ENCODE measurements at regions not wholly inside any gene's neighbourhood (a gene's known extent, or its start where the extent isn't known, plus 50 kb on each side); places are given as distances from the start of the nearest gene placed in this dataset.

DNA sequence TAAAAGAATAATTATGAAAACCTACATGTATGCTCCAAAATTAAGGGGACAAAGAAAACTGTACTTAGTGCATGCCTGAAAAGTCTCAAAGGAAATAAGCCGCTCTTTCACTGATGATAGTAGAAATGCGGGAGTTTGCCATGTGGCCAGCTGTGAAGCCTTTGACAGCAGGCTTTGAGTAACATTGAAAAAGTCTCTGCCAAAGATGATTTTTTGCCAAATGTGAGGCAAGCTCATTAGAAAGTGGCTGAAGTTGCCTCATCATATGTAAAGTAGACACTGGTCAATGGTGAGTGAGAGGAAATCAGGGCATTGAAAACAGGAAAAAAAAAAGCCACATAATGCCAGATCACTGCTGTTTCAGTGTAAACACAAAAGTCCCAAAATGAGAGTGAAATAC lies 2360.1 kb downstream of the PCDH7 start:
- H3K27ac Mint-ChIP-seq: no peak overlapping the region
- Histone ChIP-seq H3K4me1 (ENCODE audit: control insufficient read depth in 1 of 2, extremely low read depth in 1 of 2, insufficient read depth in 2 of 2, low read length in 2 of 2) (no peaks in the 10 kb centered on the region), H3K36me3 (ENCODE audit: control insufficient read depth in 2 of 2, extremely low read depth in 1 of 2, insufficient read depth in 1 of 2, low read length in 1 of 2) (no peaks in the 10 kb centered on the region), H3K9me3 (no peaks in the 10 kb centered on the region), H3K27ac (ENCODE audit: low read length) (no peak overlapping the region), H3K27me3 (replicated peaks in 1 of 2; ENCODE audit: control insufficient read depth in 2 of 2, extremely low read depth in 1 of 2, insufficient read depth in 2 of 2, low read length in 1 of 2) (no peaks in the 10 kb centered on the region), H3K4me3 (ENCODE audit: control insufficient read depth in 1 of 2, extremely low read depth in 1 of 2, low read length in 1 of 2) (no peak overlapping the region)
- ATAC-seq (replicated peaks in 1 of 4): no peak
- POLR2A ChIA-PET: no interaction called here
- WGBS (ENCODE audit: insufficient coverage): 95% methylated on average over 2 of the region's 2 CpGs
- DNase-seq: no peak
- peaks cover 11 to 18% (median 14%) of the 10 kb centered on the region in 3 donors for H3K9me3 Mint-ChIP-seq
- CTCF ChIA-PET: no interaction called here
- no peaks in the 10 kb centered on the region for H3K36me3 Mint-ChIP-seq
- no peaks in the 10 kb centered on the region for H3K27me3 Mint-ChIP-seq
- no peak overlapping the region for H3K4me3 Mint-ChIP-seq
- H3K4me1 Mint-ChIP-seq: no peaks in the 10 kb centered on the region

DNA sequence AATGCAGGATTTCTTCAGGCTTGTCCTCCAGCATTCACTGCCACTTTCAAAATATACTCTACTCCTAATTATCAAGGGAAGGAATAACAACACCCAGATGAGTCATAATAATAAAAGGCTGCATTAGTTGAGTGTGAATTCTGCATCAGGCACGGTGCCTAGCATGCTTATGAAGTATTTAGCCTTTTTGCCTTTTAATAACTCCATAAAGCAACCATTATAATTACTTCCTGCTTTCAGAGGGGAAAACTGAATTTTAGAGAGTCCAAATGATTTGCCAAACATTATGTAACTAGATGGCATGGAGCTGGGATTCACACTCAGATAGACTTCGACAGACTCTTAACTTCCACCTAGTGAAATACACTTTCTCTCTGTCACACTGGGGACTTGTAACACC lies 2365.5 kb downstream of the PCDH7 start:
- Histone ChIP-seq H3K36me3 (ENCODE audit: control insufficient read depth in 2 of 2, extremely low read depth in 1 of 2, insufficient read depth in 1 of 2, low read length in 1 of 2) (no peaks in the 10 kb centered on the region), H3K9me3 (no peaks in the 10 kb centered on the region), H3K4me1 (ENCODE audit: control insufficient read depth in 1 of 2, extremely low read depth in 1 of 2, insufficient read depth in 2 of 2, low read length in 2 of 2) (no peaks in the 10 kb centered on the region), H3K4me3 (ENCODE audit: control insufficient read depth in 1 of 2, extremely low read depth in 1 of 2, low read length in 1 of 2) (no peak overlapping the region), H3K27me3 (replicated peaks in 1 of 2; ENCODE audit: control insufficient read depth in 2 of 2, extremely low read depth in 1 of 2, insufficient read depth in 2 of 2, low read length in 1 of 2) (no peaks in the 10 kb centered on the region), H3K27ac (ENCODE audit: low read length) (no peak overlapping the region)
- ChIA-PET CTCF (no interaction called here), POLR2A (no interaction called here)
- Mint-ChIP-seq H3K4me3 (no peak overlapping the region), H3K4me1 (no peaks in the 10 kb centered on the region), H3K27me3 (no peaks in the 10 kb centered on the region), H3K36me3 (no peaks in the 10 kb centered on the region), H3K27ac (no peak overlapping the region), H3K9me3 (peaks cover 20 to 21% (median 20%) of the 10 kb centered on the region in 3 donors)
- 80% methylated on average over 1 of the region's 2 CpGs for WGBS (ENCODE audit: insufficient coverage)
- no peak for DNase-seq
- no peak for ATAC-seq (replicated peaks in 1 of 4)

DNA sequence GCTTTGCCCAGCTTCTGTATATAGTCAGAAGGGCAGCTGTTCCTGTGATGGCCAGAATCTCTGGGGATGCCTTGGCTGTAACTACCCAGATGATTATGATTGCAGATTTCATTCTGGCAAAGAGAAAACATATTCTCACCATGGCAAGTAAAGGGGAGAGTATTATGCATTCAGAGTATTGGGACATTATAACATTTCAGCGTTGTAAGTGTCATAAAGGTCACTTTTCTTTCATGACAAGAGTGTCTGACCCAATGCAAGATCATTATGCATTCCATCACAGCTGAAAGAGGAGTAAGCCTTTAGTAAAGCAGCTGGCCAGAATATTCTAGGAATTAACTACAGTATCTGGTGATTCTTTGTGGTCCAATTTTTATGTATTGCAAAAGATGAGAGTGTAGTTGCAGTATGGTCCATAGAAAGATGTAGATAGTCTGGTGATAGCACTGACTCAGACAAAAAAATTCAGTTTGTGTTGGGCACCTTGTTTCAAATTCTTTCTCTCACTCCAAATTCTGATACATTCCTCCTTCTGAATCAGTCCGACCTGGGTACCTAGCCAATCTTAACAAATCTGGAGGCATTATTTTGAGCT lies 2366.3 kb downstream of the PCDH7 start:
- WGBS (ENCODE audit: insufficient coverage): 83% methylated on average over 1 of the region's 2 CpGs
- Mint-ChIP-seq H3K9me3 (peaks cover 15 to 21% (median 18%) of the 10 kb centered on the region in 3 donors), H3K36me3 (no peaks in the 10 kb centered on the region), H3K27me3 (no peaks in the 10 kb centered on the region), H3K27ac (no peak overlapping the region), H3K4me1 (no peaks in the 10 kb centered on the region), H3K4me3 (no peak overlapping the region)
- ATAC-seq (replicated peaks in 1 of 4): no peak
- ChIA-PET CTCF (no interaction called here), POLR2A (no interaction called here)
- no peak for DNase-seq
- Histone ChIP-seq H3K4me1 (ENCODE audit: control insufficient read depth in 1 of 2, extremely low read depth in 1 of 2, insufficient read depth in 2 of 2, low read length in 2 of 2) (no peaks in the 10 kb centered on the region), H3K27ac (ENCODE audit: low read length) (no peak overlapping the region), H3K4me3 (ENCODE audit: control insufficient read depth in 1 of 2, extremely low read depth in 1 of 2, low read length in 1 of 2) (no peak overlapping the region), H3K36me3 (ENCODE audit: control insufficient read depth in 2 of 2, extremely low read depth in 1 of 2, insufficient read depth in 1 of 2, low read length in 1 of 2) (no peaks in the 10 kb centered on the region), H3K9me3 (no peaks in the 10 kb centered on the region), H3K27me3 (replicated peaks in 1 of 2; ENCODE audit: control insufficient read depth in 2 of 2, extremely low read depth in 1 of 2, insufficient read depth in 2 of 2, low read length in 1 of 2) (no peaks in the 10 kb centered on the region)

DNA sequence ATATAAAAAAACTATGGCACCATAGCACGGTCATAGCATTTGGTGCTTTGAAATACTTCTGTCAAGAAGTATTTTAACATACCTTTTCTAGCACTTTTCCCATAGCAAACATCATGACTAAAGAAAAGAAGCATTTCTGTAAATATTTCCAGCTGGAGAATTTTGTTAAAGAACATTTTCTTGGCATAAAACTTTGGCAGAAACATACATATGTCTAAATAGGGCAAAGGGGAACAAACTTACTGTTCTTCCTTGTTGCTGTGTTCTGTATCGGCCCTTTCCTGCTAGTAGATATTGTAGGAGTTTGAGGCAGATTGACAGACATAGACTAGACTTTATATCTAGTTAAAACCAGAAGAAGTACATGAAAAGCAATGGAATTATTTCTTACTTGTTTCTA lies 2368.5 kb downstream of the PCDH7 start:
- Histone ChIP-seq H3K9me3 (no peaks in the 10 kb centered on the region), H3K36me3 (ENCODE audit: control insufficient read depth in 2 of 2, extremely low read depth in 1 of 2, insufficient read depth in 1 of 2, low read length in 1 of 2) (no peaks in the 10 kb centered on the region), H3K27me3 (replicated peaks in 1 of 2; ENCODE audit: control insufficient read depth in 2 of 2, extremely low read depth in 1 of 2, insufficient read depth in 2 of 2, low read length in 1 of 2) (no peaks in the 10 kb centered on the region), H3K27ac (ENCODE audit: low read length) (no peak overlapping the region), H3K4me3 (ENCODE audit: control insufficient read depth in 1 of 2, extremely low read depth in 1 of 2, low read length in 1 of 2) (no peak overlapping the region), H3K4me1 (ENCODE audit: control insufficient read depth in 1 of 2, extremely low read depth in 1 of 2, insufficient read depth in 2 of 2, low read length in 2 of 2) (no peaks in the 10 kb centered on the region)
- CTCF ChIA-PET: no interaction called here
- H3K27ac Mint-ChIP-seq: no peak overlapping the region
- WGBS (ENCODE audit: insufficient coverage): no CpG with 5 or more reads among the region's 2 CpGs
- no peaks in the 10 kb centered on the region for H3K4me1 Mint-ChIP-seq
- POLR2A ChIA-PET: no interaction called here
- no peaks in the 10 kb centered on the region for H3K36me3 Mint-ChIP-seq
- peaks cover 7 to 22% (median 18%) of the 10 kb centered on the region in 3 donors for H3K9me3 Mint-ChIP-seq
- no peak overlapping the region for H3K4me3 Mint-ChIP-seq
- ATAC-seq (replicated peaks in 1 of 4) (no peak), DNase-seq (no peak)
- H3K27me3 Mint-ChIP-seq: no peaks in the 10 kb centered on the region

DNA sequence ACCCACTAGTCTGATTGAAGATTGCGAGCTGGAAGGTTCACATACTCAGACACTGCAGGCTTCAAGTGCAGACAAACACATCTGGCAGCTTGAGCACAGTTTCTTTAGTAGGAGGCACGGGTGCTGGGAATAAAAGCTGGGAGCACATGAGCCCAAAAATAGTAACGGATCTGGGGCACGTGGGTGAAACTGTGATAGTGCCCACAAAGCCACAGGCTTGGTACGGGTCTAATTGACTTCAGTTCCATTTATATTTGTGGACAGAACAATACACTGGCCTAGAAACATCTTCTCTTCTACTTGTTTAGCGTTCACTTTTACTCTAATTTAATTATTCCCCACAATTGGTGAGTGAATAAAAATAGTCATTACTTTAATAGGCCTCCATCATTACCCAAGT lies 2370.7 kb downstream of the PCDH7 start:
- no peaks in the 10 kb centered on the region for H3K27me3 ChIP-seq (replicated peaks in 1 of 2; ENCODE audit: control insufficient read depth in 2 of 2, extremely low read depth in 1 of 2, insufficient read depth in 2 of 2, low read length in 1 of 2)
- Mint-ChIP-seq H3K27me3 (no peaks in the 10 kb centered on the region), H3K4me3 (no peak overlapping the region), H3K9me3 (peaks cover 7 to 25% (median 16%) of the 10 kb centered on the region in 3 donors), H3K27ac (no peak overlapping the region), H3K36me3 (no peaks in the 10 kb centered on the region), H3K4me1 (no peaks in the 10 kb centered on the region)
- no peak overlapping the region for H3K4me3 ChIP-seq (ENCODE audit: control insufficient read depth in 1 of 2, extremely low read depth in 1 of 2, low read length in 1 of 2)
- ATAC-seq (replicated peaks in 1 of 4) (no peak), DNase-seq (no peak)
- no peaks in the 10 kb centered on the region for H3K4me1 ChIP-seq (ENCODE audit: control insufficient read depth in 1 of 2, extremely low read depth in 1 of 2, insufficient read depth in 2 of 2, low read length in 2 of 2)
- 87% methylated on average over 5 of the region's 6 CpGs for WGBS (ENCODE audit: insufficient coverage)
- ChIA-PET CTCF (no interaction called here), POLR2A (no interaction called here)
- H3K27ac ChIP-seq (ENCODE audit: low read length): no peak overlapping the region
- no peaks in the 10 kb centered on the region for H3K9me3 ChIP-seq
- no peaks in the 10 kb centered on the region for H3K36me3 ChIP-seq (ENCODE audit: control insufficient read depth in 2 of 2, extremely low read depth in 1 of 2, insufficient read depth in 1 of 2, low read length in 1 of 2)

DNA sequence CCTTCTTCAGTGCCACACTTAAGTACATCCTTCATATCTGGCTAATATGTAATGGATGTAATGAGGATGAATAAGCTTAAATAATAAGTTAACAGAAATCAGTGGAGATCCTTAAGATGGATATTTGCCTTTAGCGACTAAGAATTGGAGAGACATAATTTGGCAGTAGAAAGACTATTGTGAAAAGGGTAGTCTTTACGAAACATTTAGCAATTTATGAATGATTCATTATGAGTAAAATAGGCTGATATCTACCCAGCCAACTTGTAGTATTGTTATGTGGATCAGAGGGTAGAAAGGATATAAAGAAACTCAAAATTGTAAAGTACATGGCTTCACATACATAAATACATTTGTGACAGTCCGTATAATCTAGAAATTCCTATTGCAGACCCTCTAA lies 2371.8 kb downstream of the PCDH7 start:
- Histone ChIP-seq H3K27me3 (replicated peaks in 1 of 2; ENCODE audit: control insufficient read depth in 2 of 2, extremely low read depth in 1 of 2, insufficient read depth in 2 of 2, low read length in 1 of 2) (no peaks in the 10 kb centered on the region), H3K36me3 (ENCODE audit: control insufficient read depth in 2 of 2, extremely low read depth in 1 of 2, insufficient read depth in 1 of 2, low read length in 1 of 2) (no peaks in the 10 kb centered on the region), H3K4me3 (ENCODE audit: control insufficient read depth in 1 of 2, extremely low read depth in 1 of 2, low read length in 1 of 2) (no peak overlapping the region), H3K9me3 (no peaks in the 10 kb centered on the region), H3K4me1 (ENCODE audit: control insufficient read depth in 1 of 2, extremely low read depth in 1 of 2, insufficient read depth in 2 of 2, low read length in 2 of 2) (no peaks in the 10 kb centered on the region), H3K27ac (ENCODE audit: low read length) (no peak overlapping the region)
- H3K27ac Mint-ChIP-seq: no peak overlapping the region
- H3K4me1 Mint-ChIP-seq: no peaks in the 10 kb centered on the region
- 90% methylated on average over 2 of the region's 3 CpGs for WGBS (ENCODE audit: insufficient coverage)
- ATAC-seq (replicated peaks in 1 of 4) (no peak), DNase-seq (no peak)
- H3K9me3 Mint-ChIP-seq: peaks cover 9 to 26% (median 18%) of the 10 kb centered on the region in 3 donors
- H3K4me3 Mint-ChIP-seq: no peak overlapping the region
- CTCF ChIA-PET: no interaction called here
- H3K27me3 Mint-ChIP-seq: no peaks in the 10 kb centered on the region
- POLR2A ChIA-PET: no interaction called here
- no peaks in the 10 kb centered on the region for H3K36me3 Mint-ChIP-seq

DNA sequence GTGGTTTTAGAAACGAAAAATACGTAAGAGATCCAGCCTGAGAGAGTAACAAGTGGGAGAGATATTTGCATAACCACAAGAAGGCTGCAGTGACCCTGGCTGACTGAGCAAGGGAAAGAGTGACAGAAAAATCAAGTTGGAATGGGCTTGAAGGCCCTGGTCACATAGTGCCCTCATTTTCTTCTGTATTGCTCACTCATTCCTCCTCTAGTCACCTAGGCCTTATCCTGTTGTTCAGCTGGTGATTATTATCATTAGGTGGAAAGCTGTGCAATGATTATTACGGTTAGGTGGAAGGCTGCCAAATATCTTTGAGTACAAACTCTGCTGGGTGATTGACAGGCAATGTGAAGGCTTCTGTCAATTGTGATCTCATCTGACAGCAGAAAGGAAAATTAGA lies 2384.1 kb downstream of the PCDH7 start:
- WGBS (ENCODE audit: insufficient coverage): 3% methylated on average over 2 of the region's 3 CpGs
- no peaks in the 10 kb centered on the region for H3K9me3 ChIP-seq
- Mint-ChIP-seq H3K27me3 (no peaks in the 10 kb centered on the region), H3K27ac (no peak overlapping the region), H3K9me3 (peaks cover 23 to 37% (median 30%) of the 10 kb centered on the region in 3 donors), H3K36me3 (no peaks in the 10 kb centered on the region), H3K4me1 (no peaks in the 10 kb centered on the region), H3K4me3 (no peak overlapping the region)
- no peak overlapping the region for H3K4me3 ChIP-seq (ENCODE audit: control insufficient read depth in 1 of 2, extremely low read depth in 1 of 2, low read length in 1 of 2)
- CTCF ChIA-PET: no interaction called here
- DNase-seq (no peak), ATAC-seq (replicated peaks in 1 of 4) (no peak)
- H3K27ac ChIP-seq (ENCODE audit: low read length): no peak overlapping the region
- no peaks in the 10 kb centered on the region for H3K4me1 ChIP-seq (ENCODE audit: control insufficient read depth in 1 of 2, extremely low read depth in 1 of 2, insufficient read depth in 2 of 2, low read length in 2 of 2)
- H3K27me3 ChIP-seq (replicated peaks in 1 of 2; ENCODE audit: control insufficient read depth in 2 of 2, extremely low read depth in 1 of 2, insufficient read depth in 2 of 2, low read length in 1 of 2): no peaks in the 10 kb centered on the region
- POLR2A ChIA-PET: no interaction called here
- H3K36me3 ChIP-seq (ENCODE audit: control insufficient read depth in 2 of 2, extremely low read depth in 1 of 2, insufficient read depth in 1 of 2, low read length in 1 of 2): no peaks in the 10 kb centered on the region
